ENCODE measurements at regions not wholly inside any gene's neighbourhood (a gene's known extent, or its start where the extent isn't known, plus 50 kb on each side); places are given as distances from the start of the nearest gene placed in this dataset.

GRCh38 chr5:52481201-52481600 lies 306.5 kb upstream of the ITGA1 start:
- TF ChIP-seq, protein P1, sequence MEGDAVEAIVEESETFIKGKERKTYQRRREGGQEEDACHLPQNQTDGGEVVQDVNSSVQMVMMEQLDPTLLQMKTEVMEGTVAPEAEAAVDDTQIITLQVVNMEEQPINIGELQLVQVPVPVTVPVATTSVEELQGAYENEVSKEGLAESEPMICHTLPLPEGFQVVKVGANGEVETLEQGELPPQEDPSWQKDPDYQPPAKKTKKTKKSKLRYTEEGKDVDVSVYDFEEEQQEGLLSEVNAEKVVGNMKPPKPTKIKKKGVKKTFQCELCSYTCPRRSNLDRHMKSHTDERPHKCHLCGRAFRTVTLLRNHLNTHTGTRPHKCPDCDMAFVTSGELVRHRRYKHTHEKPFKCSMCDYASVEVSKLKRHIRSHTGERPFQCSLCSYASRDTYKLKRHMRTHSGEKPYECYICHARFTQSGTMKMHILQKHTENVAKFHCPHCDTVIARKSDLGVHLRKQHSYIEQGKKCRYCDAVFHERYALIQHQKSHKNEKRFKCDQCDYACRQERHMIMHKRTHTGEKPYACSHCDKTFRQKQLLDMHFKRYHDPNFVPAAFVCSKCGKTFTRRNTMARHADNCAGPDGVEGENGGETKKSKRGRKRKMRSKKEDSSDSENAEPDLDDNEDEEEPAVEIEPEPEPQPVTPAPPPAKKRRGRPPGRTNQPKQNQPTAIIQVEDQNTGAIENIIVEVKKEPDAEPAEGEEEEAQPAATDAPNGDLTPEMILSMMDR (conservative IDR thresholded peaks at IDR 0.05; ENCODE audit: low read depth, low read length): no peak
- H3K4me3 ChIP-seq (ENCODE audit: low read depth, low read length): no peak overlapping the region
- no peak for DNase-seq (ENCODE audit: low read depth)

DNA sequence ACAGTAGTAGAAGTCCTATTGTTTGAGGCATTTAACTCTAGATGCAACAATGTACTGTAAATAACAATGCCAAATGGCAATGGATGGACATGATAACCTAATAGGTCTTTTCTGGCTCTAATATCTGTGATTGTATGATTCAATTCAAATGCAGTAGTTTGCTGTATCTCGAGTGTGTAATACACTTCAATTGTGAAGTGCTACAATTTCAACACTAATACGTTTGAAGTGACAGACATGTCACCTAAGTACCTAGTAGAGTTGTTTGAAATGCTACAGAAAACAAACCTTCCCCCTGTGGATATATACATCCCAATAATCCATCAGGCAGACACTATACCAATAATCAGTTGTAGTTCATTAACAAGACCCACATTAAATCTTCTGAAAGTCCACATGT lies 305.9 kb upstream of the ITGA1 start:
- DNase-seq (ENCODE audit: low read depth): no peak
- TF ChIP-seq, protein P1 (conservative IDR thresholded peaks at IDR 0.05; ENCODE audit: low read depth, low read length): no peak
- H3K4me3 ChIP-seq (ENCODE audit: low read depth, low read length): no peak overlapping the region

DNA sequence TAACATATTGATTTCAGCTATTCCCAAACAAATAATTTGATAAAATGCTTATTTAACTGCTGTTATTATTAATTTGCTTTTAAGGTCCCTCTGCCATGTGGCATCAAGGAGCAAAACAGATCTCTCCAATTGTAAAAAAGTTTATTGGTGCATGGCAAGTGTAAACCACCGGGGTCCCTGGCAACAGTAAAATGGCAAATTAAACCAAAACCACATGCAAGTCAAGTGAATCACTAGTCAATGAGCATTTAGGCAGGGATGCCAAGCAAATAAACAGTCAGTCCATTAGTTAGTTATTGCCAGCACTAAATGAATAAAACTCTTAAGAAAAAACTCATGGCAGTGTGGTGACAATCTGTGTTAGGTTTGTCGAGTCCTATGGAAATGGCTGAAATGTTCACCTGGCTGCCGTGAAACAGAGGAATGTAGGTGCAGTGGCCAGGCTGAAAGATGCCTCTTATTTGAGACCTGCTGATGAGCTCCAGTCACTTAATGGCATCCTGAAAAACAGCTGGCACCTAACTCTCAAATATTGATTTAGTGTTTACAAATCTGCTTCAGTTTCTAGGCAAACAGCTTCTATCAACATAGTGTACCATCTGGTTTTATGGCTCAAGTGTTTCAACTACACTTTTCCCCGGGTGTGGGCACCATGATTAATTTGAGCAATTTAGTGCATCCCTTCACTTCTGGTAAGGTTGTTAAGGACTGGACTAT lies 296.5 kb upstream of the ITGA1 start:
- peak; percentile 36 for DNase-seq (ENCODE audit: low read depth)
- TF ChIP-seq, protein P1 (conservative IDR thresholded peaks at IDR 0.05; ENCODE audit: low read depth, low read length): no peak
- no peak overlapping the region for H3K4me3 ChIP-seq (ENCODE audit: low read depth, low read length)

- no peak overlapping the region for H3K4me3 ChIP-seq (ENCODE audit: low read depth, low read length)
- DNase-seq (ENCODE audit: low read depth): no peak
- TF ChIP-seq, protein P1 (conservative IDR thresholded peaks at IDR 0.05; ENCODE audit: low read depth, low read length): no peak
Observed at GRCh38 chr5:52491818-52492217, 295.9 kb upstream of the ITGA1 start.

DNA sequence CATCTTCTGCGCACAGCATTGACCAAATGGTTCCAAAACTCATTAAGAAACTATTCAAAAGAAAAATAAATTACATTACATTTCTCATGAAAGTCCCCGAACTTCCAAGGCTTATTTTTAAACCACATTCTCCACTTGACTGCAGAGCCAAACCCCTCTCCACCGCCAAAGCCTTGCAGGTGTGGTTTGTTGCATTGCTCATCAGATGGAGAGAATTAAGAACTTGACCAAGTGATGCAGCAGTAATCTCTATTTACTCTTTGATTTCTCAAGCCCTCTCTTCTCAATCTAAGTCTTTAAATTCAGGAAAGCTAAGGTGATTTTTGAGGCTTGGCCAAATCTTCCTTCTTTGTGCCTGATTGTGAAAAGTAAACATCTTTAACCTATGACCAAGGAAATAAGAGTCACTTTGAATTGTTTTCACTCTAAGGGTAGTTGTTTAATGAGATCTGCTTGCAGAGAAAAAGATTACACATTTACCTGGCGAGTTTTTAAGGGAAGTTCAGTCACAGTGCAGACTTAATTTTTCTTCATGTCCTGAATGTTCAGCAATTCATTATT lies 290.5 kb upstream of the ITGA1 start:
- TF ChIP-seq, protein P1 (conservative IDR thresholded peaks at IDR 0.05; ENCODE audit: low read depth, low read length): no peak

DNA sequence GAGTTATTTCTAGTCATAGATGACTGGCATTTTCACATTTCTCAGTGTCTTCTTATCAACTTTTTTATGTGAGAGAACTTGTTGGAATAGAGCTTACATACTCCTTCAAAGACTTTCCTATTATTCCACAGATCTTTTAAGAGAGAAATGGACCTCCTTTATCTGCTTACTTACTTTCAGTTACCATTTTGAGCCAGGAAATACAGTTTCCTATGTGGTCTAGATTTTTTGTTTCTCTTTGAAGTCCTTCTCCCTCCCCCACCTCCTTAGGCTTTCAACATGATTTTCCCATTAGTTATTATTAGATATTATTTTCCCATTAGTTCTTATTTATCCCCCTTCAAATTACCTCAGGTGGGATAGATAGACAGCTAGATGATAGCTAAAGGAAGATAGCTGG lies 289.1 kb upstream of the ITGA1 start:
- no peak overlapping the region for H3K4me3 ChIP-seq (ENCODE audit: low read depth, low read length)
- no peak for DNase-seq (ENCODE audit: low read depth)
- TF ChIP-seq, protein P1 (conservative IDR thresholded peaks at IDR 0.05; ENCODE audit: low read depth, low read length): no peak

More for the DNA sequence above, 290.5 kb upstream of the ITGA1 start:
- no peak for DNase-seq (ENCODE audit: low read depth)
- H3K4me3 ChIP-seq (ENCODE audit: low read depth, low read length): no peak overlapping the region
